GM18858 (cell line): ENCODE measurements at regions not wholly inside any gene's neighbourhood (a gene's known extent, or its start where the extent isn't known, plus 50 kb on each side); places are given as distances from the start of the nearest gene placed in this dataset.

Source experiments
- ATAC-seq: cut with Tn5 transposase; IDR thresholded peaks from one replicate; pipeline ENCODE4 v1.9.1; 2021; ENCODE audit not compliant: unreplicated experiment

- no peak for ATAC-seq
Observed at GRCh38 chr13:68064001-68064770, 834.0 kb upstream of the PCDH9 start.

DNA sequence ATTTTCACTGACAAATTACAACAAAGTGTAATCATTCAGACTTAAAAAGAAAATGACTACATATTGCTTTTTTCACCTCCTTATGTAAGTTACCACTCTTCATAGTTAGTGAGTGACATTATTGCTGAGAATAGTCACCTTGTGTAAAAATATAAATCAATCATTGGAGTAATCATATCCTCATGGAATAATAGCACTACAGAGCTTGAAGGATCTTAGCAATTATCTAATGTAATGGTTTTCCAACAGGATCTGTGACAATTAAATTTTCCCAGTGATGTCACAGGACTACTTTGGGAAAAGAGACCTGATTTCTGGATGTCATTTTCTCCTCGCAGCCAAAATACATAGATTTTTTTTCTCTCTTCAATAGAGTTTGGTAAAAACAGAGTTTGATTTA lies 833.0 kb upstream of the PCDH9 start:
- ATAC-seq, result no peak

DNA sequence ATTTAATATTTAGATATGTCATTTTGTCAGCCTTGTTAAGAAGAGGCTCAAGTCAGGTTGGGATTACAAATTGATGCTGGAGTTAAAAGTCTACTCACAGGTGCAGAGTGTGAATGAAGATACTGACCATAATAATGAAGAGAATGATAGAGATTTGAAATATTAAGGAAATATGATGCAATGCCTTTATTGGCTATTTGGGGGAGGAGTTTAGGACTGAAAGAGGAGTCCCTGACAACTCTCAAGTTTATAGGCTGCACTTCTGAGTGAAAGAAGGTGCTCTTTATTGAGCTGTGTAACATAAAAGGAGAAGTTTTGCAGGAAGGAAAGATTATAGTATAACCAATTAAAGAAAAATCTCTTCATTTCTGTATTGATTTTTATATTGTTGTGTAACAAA lies 827.7 kb upstream of the PCDH9 start:
- ATAC-seq, result no peak

GRCh38 chr13:68056816-68057710 lies 826.9 kb upstream of the PCDH9 start:
- no peak for ATAC-seq

GRCh38 chr13:68051910-68052309 lies 821.8 kb upstream of the PCDH9 start:
- ATAC-seq, result no peak

- no peak for ATAC-seq
Observed at GRCh38 chr13:68050761-68051160, 820.6 kb upstream of the PCDH9 start.

- no peak for ATAC-seq
Observed at GRCh38 chr13:68048802-68049359, 818.7 kb upstream of the PCDH9 start.

DNA sequence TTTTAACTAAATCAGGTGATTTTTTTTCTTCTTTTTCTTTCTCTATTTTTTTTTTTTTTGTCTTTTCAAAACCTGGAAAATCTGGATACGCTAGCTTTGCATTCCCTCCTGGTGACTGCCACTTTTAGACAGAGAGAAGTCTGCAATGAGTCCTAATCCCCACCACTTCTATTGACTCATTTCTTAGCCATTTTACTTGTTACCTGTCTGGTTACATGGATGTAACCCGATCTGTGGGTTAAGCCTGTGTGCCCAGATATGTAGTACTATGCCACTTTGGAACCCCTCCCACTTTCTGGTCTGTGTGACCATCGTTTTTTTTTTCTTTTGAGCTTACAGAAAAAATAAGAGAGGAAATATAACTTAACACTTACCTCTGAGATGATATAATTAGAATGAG lies 817.8 kb upstream of the PCDH9 start:
- ATAC-seq, result no peak

GRCh38 chr13:68046903-68047302 lies 816.8 kb upstream of the PCDH9 start:
- ATAC-seq, result no peak

DNA sequence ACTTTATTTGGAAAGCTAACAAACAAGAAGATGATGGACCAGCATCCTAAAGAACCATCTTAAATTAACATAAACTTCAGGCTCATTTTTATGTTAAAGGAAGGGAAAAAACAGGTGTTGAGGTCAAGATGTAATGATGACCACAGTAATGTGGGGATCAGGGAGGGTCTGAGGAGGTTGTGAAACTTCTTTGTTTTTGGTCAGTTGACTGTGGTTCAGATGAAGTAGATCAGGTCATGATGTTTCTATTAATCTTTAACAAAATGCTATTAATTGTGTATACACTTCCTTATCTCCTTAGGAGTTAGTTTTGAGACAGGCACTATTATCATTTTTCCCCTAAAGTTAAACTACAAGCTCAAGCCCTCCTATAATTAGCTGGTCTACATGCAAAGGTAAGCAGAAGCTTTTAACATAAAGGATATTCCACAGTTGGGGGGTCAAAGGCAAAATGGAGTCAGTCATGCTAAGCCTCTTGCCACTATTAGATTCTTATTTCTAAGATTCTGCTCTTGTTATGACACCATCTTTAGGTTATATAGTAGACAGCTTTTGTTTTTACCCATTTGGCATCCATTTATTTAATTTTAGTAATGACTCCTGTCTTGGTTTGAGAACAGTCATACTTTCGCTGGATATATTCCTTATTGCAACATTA lies 800.1 kb upstream of the PCDH9 start:
- no peak for ATAC-seq

DNA sequence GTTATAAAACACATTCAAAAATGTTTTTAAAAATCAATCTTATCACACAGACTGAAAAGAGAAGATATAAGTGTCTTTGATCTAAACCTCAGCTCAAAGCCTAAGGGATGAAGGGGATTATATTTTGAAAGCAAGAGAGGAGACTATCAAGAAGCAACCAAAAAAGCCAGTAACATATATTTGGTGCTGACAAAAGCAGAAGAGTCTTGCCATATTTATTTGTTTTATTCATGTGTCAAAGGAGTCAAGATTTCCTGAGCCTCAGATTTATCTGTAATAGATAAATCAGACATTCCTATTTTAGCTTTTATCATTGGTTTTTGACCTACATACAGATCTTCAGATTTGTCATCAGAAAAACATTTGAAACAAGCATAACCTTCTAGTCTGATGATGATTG lies 798.6 kb upstream of the PCDH9 start:
- ATAC-seq, result no peak

- ATAC-seq, result no peak
Observed at GRCh38 chr13:68027306-68027705, 797.2 kb upstream of the PCDH9 start.

DNA sequence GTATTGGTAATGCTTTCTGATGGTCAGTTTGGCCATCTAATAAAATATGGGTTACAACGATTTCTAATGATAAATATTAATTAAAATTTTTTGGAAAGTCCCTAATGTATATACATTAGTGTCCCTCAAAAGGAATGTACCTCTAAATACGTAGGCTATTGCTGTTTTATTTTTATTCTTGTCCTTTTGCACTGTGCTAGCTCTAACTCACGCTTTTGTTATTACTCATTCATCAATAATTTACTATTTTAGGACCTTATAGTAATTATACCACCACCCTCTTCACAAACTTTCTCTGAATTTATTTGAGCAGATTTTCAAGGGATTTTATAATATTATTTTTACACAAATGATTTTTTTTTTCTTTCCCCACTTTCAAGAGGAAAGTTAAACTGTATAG lies 795.9 kb upstream of the PCDH9 start:
- peak; percentile 46 for ATAC-seq

- ATAC-seq, result no peak
Observed at GRCh38 chr13:68025604-68026003, 795.5 kb upstream of the PCDH9 start.

- no peak for ATAC-seq
Observed at GRCh38 chr13:68023838-68024581, 793.9 kb upstream of the PCDH9 start.

DNA sequence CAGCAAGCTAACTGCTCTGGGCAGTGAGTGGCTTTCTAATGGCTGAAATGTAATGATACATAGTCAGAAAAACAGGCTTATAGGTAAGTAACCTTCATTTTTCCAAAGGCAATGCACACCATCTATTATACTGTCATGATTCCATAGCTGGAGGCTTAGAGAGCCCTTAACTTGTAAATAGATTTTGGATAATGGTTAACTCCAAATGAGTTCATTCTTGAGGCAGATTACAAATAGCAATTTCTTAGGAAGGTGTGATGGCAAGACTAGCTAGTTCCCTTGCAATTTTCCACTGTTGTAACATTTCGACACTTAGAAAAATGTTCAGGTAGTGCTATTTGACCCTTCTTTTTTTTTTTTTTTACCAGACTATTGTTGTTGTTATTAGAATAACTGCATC lies 789.8 kb upstream of the PCDH9 start:
- ATAC-seq, result no peak

- no peak for ATAC-seq
Observed at GRCh38 chr13:68009546-68009945, 779.4 kb upstream of the PCDH9 start.

- ATAC-seq, result no peak
Observed at GRCh38 chr13:68007576-68007975, 777.4 kb upstream of the PCDH9 start.

DNA sequence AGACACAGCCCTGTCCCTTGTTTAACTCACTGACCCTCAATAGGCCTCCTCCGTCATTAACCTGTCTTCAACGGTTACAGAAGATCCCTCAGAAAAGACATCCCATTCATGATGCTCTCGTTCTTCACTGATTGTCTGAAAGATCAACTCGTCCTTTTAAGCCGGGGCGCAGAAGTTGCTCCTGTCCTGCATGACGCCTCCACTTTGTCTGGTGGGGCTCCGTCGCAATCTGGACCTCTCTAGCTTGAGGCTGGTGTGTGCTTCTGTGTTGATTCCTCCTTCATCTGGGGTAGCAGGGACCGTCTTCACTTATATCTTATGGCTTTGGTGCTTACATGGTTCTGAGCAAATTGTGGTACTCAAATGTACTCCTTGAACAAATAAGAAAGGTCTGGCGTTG lies 766.0 kb upstream of the PCDH9 start:
- ATAC-seq, result no peak

- no peak for ATAC-seq
Observed at GRCh38 chr13:67990868-67991267, 760.7 kb upstream of the PCDH9 start.

DNA sequence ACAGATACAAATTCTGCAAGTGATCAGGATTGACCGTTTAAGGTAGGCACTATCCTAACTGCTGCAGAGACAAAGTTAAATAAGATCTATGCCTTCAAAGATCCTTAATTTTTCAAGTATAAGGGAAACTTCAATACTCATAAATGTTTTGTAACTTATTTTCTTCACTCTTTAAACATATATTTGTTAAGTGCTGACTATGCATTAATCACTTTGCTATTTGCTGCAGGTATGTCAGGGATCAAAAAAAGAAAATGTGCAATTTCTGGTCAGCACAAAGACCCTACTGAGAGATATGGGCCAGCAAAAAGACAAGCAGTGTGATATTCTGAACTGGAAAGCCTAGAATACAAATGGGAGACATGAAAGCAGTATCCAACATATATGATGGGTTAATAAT lies 756.1 kb upstream of the PCDH9 start:
- ATAC-seq, result no peak
